DMS 273 treated with DMSO at 0.1 percent for 48 hours (cell line): ENCODE measurements at regions not wholly inside any gene's neighbourhood (a gene's known extent, or its start where the extent isn't known, plus 50 kb on each side); places are given as distances from the start of the nearest gene placed in this dataset.
"Not testable (repeated sequence)": the region's sequence is repeated elsewhere in the genome, so short reads cannot be mapped to it uniquely, and the experiment has no call there.

Source experiments
- DNase-seq: peaks from one replicate; lab custom pipeline; 2025; lab: John Stamatoyannopoulos, UW

DNA sequence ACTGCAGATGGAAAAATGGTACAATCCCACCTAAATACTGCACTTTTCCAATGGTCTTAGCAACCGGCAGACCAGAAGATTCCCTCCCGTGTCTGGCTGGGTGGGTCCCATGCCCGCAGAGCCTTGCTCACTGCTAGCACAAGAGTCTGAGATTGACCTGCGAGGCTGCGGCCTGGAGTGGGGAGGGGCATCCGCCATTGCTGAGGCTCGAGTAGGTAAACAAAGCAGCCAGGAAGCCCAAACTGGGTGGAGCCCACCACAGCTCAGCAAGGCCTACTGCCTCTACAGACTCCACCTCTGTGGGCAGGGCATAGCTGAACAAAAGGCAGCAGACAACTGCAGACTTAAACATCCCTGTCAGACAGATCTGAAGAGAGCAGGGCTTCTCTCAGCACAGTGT, 221.6 kb upstream of the CTNND2 start:
- no peak for DNase-seq

DNA sequence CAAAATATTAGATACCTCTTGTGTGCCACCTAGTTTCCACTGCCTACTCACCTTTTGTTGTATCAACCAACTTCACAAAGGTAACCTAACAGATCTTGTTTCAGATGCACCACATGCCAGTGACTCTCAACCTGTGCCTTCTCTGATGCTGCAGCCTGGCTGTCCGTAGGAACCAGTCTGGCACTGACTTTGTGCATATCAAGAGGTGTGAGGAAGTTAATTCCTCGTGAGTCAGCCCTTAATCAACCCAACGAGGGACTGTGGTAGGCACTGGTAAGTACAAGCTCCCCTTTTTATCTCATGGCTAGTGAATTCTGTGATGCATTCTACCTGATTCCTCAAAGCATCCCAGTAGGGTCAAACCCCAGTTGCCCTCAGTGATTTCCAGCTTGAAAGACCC, 215.4 kb upstream of the CTNND2 start:
- no peak for DNase-seq

DNA sequence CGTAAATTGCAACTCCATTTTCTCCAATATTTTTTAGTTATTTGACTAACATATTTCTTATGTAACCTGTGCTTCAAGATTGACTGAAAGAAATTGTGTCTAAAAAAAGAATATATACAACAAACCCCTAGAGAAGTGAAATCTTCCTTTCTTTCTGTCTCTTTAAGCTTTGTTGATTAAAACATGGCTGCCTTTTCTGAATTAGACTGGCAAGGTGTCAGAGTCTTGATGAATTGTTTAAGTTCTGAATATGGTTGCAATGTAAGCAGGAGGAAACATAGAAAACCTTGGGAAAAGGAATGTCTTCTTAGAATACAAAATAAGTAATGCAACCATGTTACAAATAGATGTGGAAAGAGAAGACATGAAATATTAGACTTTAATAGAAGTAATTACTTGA, 209.8 kb upstream of the CTNND2 start:
- DNase-seq, result no peak

DNA sequence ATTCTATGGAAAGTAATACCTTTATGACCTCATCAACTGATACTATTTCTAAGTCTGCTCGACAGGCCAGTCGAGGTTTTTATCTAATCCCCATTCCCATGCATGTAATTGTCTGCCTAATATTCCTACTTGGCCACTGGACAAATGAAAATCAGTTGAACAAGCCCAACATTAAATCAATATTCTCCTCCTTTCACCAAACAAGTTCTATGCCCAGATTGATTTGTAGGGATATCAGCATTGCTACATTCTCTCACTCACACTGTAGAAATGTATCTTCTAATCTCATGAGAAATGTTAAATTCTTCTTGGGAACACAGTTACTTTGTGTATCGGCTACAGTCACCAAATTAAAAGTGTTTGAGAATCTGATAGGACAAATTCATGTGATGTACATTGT, 208.8 kb upstream of the CTNND2 start:
- DNase-seq, result no peak

GRCh38 chr5:12111261-12111660, 207.0 kb upstream of the CTNND2 start:
- no peak for DNase-seq

- DNase-seq, result no peak
These were observed 206.4 kb upstream of the CTNND2 start for GRCh38 chr5:12110629-12111028.

DNA sequence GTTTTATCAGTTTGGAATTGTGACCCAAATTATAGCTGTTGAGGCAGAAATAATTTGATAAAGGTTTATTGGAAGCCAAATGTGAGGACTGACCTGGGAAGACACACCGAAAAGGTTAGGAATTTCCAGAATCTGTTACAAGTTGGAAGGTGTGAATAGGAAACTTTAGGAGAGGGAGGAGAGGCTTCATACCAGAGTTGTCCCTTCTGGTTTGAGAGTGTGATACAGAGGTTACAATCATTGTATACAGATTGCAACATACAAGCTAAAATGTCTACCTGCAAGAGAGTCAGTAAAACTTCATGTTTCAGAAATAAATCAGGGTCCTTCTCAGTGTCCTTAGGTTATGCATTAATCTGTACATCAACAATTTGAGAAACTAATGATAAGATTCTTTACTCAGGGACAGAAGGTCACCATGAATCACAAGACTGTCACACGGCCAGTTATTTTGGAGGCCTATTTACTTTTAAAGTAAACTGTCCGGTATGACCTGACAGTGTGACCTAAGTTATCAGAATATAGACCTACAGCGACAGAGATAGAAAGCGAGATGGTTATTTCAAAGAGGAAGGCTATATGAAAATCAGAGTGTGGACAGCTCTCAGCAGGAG, 204.9 kb upstream of the CTNND2 start:
- no peak for DNase-seq

DNA sequence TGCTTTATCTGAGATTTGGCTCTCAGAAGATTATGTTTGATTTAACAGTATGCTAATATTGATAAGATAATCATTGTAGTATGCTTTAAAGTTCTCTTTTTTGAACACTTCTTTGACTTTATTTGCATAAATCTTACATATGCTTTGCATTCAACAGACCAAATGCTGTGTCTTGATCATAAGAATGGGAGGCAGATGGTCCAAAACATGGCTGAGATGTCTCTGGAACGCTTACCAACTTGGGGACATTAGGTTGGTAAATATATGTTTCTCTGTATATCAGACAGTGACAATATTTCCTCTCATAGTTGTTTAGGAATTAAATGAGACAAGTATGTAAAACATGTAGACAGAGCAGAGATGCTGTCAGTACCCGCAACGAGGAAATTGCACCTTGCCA, 197.9 kb upstream of the CTNND2 start:
- DNase-seq, result no peak

DNA sequence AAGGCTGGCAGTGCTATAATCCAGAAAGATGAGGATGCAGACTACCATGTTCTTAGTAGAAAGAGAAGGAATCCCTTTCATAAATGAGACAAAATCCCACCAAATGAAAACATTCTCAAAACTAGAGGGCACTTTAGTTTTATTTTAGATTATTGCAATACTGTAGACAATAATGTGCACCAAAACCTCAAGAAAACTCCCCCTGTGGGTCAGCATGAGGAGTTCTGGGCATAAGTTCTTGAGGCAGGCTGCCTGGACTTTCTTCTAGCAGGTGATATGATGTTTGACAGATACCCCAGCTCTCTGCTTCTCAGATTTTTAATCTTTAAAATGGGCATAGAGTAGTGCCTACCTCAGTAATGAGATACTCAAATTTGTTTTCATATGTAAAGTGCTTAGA, 196.3 kb upstream of the CTNND2 start:
- no peak for DNase-seq

DNA sequence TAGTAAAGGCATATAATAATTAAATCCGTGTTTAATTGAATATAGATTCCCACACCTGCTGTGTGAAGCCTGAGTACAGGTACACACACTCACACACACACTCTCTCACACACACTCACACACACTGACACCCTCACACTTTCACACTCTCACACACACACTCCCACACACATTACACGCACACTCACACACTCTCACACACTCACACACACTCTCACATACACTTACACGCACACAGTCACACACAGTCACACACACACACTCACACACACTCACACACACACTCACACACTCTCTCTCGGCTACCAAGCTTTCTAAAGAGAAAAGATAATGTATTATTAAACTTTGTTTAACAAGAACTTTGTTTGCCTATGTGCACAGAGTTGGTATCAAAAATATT, 195.1 kb upstream of the CTNND2 start:
- no peak for DNase-seq

- DNase-seq, result peak; percentile 40
These were observed 191.6 kb upstream of the CTNND2 start for GRCh38 chr5:12095808-12096281.

DNA sequence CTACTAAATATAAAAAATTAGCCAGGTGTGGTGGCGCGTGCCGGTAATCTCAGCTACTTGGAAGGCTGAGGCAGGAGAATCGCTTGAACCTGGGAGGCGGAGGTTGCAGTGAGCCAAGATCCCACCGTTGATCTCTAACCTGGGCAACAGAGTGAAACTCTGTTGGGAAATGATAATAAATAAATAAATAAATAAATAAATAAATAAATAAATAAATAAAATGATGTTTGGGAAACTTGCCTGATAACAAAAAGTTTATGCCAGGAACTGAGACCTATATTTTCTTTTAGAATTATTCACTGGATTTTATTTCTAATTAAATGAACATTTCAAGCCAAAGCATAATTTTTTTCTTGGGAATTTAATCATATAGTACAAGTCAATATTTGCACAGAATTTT, 189.3 kb upstream of the CTNND2 start:
- no peak for DNase-seq

GRCh38 chr5:12080761-12081160, 176.5 kb upstream of the CTNND2 start:
- no peak for DNase-seq

- DNase-seq, result not testable (repeated sequence)
These were observed 174.0 kb upstream of the CTNND2 start for GRCh38 chr5:12078286-12078685.

- DNase-seq, result no peak
These were observed 169.2 kb upstream of the CTNND2 start for GRCh38 chr5:12073426-12073825.

GRCh38 chr5:12072441-12072840, 168.2 kb upstream of the CTNND2 start:
- DNase-seq, result no peak

DNA sequence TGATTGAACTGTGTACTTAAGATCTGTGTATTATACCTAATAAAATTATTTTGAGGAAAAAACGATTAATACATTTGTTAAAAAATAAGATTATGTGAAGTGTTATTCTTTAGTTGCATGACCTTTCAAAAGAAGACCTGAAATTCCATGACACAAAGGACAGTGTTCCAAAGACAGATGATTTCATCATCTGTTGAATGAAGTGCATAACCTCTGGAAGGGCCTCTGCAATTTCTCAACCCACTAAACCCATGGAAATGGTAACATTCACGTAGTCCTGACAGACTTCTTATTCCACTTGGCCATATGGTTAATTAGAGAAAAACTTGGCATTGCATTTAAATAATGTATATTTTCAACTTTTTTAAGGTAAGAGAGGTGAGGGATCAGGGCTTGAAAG, 167.2 kb upstream of the CTNND2 start:
- no peak for DNase-seq

GRCh38 chr5:12023614-12024241, 119.5 kb upstream of the CTNND2 start:
- no peak for DNase-seq

GRCh38 chr5:12022444-12022843, 118.2 kb upstream of the CTNND2 start:
- DNase-seq, result no peak

- no peak for DNase-seq
These were observed 115.1 kb upstream of the CTNND2 start for GRCh38 chr5:12019306-12019705.

DNA sequence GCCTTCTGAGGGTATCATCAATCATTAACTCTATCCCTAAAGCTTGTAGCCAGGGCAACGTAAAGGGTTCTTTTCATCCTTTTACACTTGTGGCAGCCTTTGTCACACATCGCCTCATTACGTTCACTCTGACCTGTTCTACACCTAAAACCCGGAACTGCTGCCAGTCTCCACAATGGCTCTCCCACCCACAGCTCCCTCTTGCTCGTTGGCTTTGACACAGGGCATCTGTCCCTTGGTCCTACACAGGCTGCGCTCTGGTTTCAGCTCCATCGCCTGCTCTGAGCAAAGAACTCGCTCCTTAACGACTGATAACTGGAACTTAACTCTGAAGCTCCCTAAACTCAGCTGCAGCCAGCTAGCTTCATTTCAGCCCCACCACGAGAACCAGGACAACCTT, 112.8 kb upstream of the CTNND2 start:
- no peak for DNase-seq

DNA sequence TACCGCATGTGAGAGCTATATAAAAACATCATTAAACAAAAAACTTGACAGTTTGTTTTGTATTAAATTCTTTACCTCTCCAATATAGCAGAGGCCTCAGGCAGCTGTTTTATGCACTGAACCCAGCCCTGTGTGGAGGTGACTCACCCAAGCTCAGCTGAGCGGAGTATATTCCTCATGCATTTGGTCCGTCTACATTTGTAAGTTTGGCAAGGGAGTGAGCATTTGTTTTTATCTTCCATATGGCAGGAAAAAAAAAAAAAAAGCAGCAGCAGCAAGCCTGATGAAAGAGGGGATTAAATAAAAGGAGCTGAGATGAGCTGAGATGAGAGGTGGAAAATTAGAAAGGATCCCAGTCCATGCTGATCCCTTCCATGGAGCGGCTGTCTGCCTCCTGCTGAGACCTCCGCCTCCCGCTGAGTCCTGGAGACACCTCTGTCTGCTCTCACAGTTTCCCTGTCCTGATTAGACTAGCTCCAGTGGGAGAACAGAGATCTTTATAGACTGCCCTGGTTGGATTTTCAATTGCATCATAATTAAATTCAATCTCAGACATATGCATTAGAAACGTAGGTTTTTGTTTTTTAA, 112.0 kb upstream of the CTNND2 start:
- peak; percentile 32 for DNase-seq

DNA sequence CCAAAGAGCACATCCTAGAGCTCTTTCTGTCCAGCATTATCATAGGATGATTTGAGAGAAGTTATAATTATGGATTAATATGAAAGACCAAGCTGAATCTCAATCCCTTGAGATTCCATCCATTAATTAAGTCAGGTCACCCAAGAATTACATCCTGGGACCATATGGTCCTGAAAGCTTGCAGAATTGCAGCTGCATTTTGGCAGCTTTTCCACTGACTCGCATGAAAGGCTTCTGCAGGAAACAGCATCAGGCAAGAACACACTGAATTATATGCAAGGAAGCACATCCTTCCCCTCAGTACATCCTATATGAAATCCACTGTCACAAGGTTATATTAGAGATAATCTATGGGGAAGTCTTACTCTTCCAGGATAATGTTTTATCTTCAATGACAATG, 109.1 kb upstream of the CTNND2 start:
- DNase-seq, result no peak

DNA sequence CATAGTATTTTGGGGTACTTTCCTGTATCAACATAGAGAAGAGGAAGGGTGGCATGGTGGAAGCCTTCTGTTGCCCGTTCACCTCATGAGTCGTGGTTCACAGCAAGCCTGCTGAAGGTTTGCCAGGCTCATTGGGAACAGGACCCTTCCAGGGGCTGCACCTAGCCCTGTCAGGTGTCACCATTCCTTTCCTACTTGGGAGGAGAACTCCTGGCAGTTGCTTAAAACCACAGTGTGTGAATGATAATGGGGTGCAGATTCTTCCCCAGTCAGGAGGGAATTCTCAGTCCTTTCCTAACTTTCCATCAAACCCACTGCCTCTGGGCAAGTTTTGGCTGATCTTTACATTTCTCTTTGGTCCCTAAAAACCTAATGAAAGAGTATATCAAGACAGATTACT, 99.4 kb upstream of the CTNND2 start:
- no peak for DNase-seq
